Transverse colon (tissue), 4 donors: ENCODE measurements at regions not wholly inside any gene's neighbourhood (a gene's known extent, or its start where the extent isn't known, plus 50 kb on each side); places are given as distances from the start of the nearest gene placed in this dataset.

ENCODE experiments used
- DNase-seq: peaks from one replicate; pipeline ENCODE4 v3.0.0-alpha.2; 2019
- H3K27ac ChIP-seq, 4 donors: fragments of 200-600 bp; sonication (generic); 2 replicates each; pipeline ENCODE4 v1.5.1; 2016 to 2018; ENCODE audit warnings: inconsistent platforms in 4 of 4
- H3K27me3 ChIP-seq: fragments of 200-600 bp; sonication (generic); 2 replicates; pipeline ENCODE4 v1.5.1; 2017; ENCODE audit warnings: inconsistent platforms
- H3K36me3 ChIP-seq, 4 donors: fragments of 200-600 bp; sonication (generic); 2 replicates each; pipeline ENCODE4 v1.5.1; 2017 to 2019; ENCODE audit warnings: inconsistent platforms in 4 of 4
- H3K4me1 ChIP-seq, 4 donors: fragments of 200-600 bp; sonication (generic); 2 replicates each; pipeline ENCODE4 v1.5.1; 2017 to 2020; ENCODE audit warnings: inconsistent platforms in 4 of 4
- H3K4me3 ChIP-seq, 4 donors: fragments of 200-600 bp; sonication (generic); 1 replicate in 1 of 4; 2 replicates in 3 of 4; pipeline versions ENCODE4 v1.5.1 to v1.6.1; 2017 to 2019; ENCODE audit warnings: inconsistent platforms in 4 of 4
- H3K9me3 ChIP-seq, 2 donors: fragments of 200-600 bp; sonication (generic); 2 replicates each; pipeline ENCODE4 v1.5.1; 2017 to 2019; ENCODE audit warnings: inconsistent platforms in 2 of 2
- EP300 ChIP-seq: sonication (generic); formaldehyde crosslinking; IDR thresholded peaks from one replicate; pipeline ENCODE4 v1.6.1; 2017; ENCODE audit warnings: antibody characterized with exemption, low read depth
- POLR2A ChIP-seq: fragments of 450-650 bp; IDR thresholded peaks from one replicate; pipeline ENCODE4 v1.6.1; 2016; ENCODE audit warnings: antibody characterized with exemption, mild to moderate bottlenecking, moderate library complexity
- POLR2AphosphoS5 ChIP-seq, 3 donors: sonication (generic); formaldehyde crosslinking; IDR thresholded peaks; one replicate each; pipeline ENCODE4 v1.6.1; 2016; ENCODE audit warnings: antibody characterized with exemption in 3 of 3
- WGBS, 2 donors: methylation state at CpG; one replicate each; pipeline ENCODE4 v1.1.5; 2018; ENCODE audit warnings: low coverage in 1 of 2; 5-methylcytosine and 5-hydroxymethylcytosine counted together
- in situ Hi-C, 4 donors: fragments of 200-750 bp; cut with MboI; loops; one replicate each; pipeline versions ENCODE4 v1.15.0 to v1.15.1; 2017; ENCODE audit warnings: low sequenced_read_pairs in 3 of 4, low pct_ligation_motif_present in 1 of 4, low pct_unique_long_range_greater_than_20kb in 1 of 4
- intact Hi-C: fragments of 100-400 bp; cut with DNase I; formaldehyde crosslinking; loops from one replicate; pipeline ENCODE4 v1.15.1; 2023; ENCODE audit warnings: low total_unique reads
- TF ChIP-seq, protein P1 (sequence below), 5 experiments: fragments of 200-600 bp in 3 of 5; fragments of 450-650 bp in 2 of 5; sonication (generic) in 3 of 5; IDR thresholded peaks; 1 replicate in 2 of 5; 2 replicates in 3 of 5; pipeline ENCODE4 v1.5.1; 2016 to 2017; ENCODE audit warnings: antibody characterized with exemption in 5 of 5, inconsistent platforms in 3 of 5, mild to moderate bottlenecking in 2 of 5, moderate library complexity in 1 of 5

DNA sequence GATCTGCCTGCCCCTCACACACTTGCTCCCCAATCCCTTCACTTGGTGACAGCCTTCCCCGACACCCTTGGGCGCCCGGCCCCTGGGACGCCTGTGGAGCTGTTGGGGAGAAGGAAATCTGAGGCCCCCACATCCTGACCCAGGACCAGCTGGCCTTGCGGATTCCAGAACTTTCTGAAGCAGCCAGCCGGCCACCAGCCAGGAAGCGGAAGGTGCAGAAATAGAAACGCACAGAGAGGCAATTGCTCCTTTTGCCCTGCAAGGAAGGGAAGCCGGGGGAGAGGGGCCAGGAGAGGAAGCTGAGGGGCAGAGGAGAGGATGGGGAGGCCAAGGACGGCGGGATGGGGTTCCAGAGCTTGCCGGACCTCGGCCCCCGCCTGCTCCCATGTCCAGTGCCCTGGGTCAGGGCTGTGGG lies 66.7 kb upstream of the LINC01488 start:
- intact Hi-C loops (no loop called here), in situ Hi-C loops (no loop called here)
- no peak overlapping the region for H3K27ac ChIP-seq
- no peak for TF ChIP-seq POLR2A
- no peak for TF ChIP-seq EP300
- TF ChIP-seq POLR2AphosphoS5 (IDR thresholded peaks at IDR 0.05), result no peak
- TF ChIP-seq, protein P1, sequence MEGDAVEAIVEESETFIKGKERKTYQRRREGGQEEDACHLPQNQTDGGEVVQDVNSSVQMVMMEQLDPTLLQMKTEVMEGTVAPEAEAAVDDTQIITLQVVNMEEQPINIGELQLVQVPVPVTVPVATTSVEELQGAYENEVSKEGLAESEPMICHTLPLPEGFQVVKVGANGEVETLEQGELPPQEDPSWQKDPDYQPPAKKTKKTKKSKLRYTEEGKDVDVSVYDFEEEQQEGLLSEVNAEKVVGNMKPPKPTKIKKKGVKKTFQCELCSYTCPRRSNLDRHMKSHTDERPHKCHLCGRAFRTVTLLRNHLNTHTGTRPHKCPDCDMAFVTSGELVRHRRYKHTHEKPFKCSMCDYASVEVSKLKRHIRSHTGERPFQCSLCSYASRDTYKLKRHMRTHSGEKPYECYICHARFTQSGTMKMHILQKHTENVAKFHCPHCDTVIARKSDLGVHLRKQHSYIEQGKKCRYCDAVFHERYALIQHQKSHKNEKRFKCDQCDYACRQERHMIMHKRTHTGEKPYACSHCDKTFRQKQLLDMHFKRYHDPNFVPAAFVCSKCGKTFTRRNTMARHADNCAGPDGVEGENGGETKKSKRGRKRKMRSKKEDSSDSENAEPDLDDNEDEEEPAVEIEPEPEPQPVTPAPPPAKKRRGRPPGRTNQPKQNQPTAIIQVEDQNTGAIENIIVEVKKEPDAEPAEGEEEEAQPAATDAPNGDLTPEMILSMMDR (IDR thresholded peaks at IDR 0.05), result no peak
- H3K27me3 ChIP-seq, result no peaks in the 10 kb centered on the region
- no peaks in the 10 kb centered on the region for H3K4me1 ChIP-seq
- no peak overlapping the region for H3K4me3 ChIP-seq
- DNase-seq, result no peak
- H3K36me3 ChIP-seq, result no peaks in the 10 kb centered on the region
- 60 to 77% methylated on average over 4 to 13 of the region's 14 CpGs for WGBS, 2 donors
- no peaks in the 10 kb centered on the region for H3K9me3 ChIP-seq

DNA sequence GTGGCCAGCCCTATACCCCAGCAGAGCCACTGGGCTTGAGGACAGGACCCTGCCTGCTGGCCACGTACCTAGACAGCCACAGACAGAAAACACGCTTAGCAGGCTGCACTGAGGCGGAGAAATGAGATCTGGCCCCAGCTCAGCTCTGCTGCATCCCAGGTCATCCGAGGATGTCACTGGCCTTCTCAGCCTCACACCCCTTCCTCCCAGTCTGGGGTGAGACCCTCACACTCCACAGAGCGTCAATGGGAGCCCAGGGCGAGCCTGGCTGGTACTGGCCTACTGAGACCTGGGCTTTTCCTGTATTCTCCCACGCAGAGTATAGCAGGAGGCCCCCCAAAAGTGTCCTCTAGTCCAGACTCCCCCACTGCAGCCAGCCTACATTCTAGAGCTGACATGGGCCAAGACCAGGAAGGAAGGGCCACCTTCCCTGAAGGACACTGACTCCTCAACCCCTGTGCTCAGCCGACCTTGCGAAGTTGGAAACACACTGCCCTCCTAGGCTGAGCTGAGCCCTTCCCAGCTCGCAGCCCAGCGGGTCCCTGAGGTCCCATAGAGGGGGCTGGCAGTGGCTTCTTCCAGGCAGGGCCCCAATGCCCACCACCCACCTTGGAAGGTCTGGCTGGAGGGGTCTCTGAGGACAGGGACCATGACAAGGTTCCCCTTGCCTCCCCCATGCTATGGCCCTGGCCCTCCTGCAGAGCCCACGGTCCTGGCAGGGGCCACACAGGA lies 65.9 kb upstream of the LINC01488 start:
- Histone ChIP-seq H3K9me3 (no peaks in the 10 kb centered on the region), H3K36me3 (no peaks in the 10 kb centered on the region), H3K27me3 (no peaks in the 10 kb centered on the region), H3K4me3 (no peak overlapping the region), H3K4me1 (peaks cover 0 to 3% (median 0%) of the 10 kb centered on the region in 4 donors), H3K27ac (no peak overlapping the region)
- TF ChIP-seq POLR2A (no peak), EP300 (no peak), POLR2AphosphoS5 (IDR thresholded peaks at IDR 0.05) (no peak)
- TF ChIP-seq, protein P1 (IDR thresholded peaks at IDR 0.05), result no peak
- WGBS, 2 donors, result 87% methylated on average over 11 of the region's 12 CpGs; no CpG with 5 or more reads in 1 of the 2 donors
- intact Hi-C loops, result no loop called here
- no peak for DNase-seq
- in situ Hi-C loops, result no loop called here

DNA sequence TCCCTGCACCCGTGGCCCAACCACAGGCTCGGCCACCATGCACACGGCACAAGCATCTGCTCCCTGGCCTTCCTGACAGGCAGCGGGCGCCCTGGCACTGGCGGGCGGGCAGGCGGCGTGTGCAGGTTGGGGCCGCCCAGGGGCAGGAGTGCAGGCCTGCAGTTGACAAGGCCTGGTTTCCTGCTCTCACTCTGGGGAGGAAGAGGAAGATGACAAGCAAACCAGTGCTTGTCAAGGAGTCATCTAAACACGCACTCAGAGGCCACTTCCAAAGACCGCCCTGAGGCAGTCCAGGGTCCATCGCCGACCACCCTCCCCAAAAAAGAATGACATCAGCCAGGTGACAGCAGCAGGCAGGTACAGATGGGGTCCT lies 65.3 kb upstream of the LINC01488 start:
- intact Hi-C loops (no loop called here), in situ Hi-C loops (no loop called here)
- TF ChIP-seq POLR2AphosphoS5 (IDR thresholded peaks at IDR 0.05) (no peak), EP300 (no peak), POLR2A (no peak)
- TF ChIP-seq, protein P1 (IDR thresholded peaks at IDR 0.05), result no peak
- no peaks in the 10 kb centered on the region for H3K27me3 ChIP-seq
- H3K4me3 ChIP-seq, result no peak overlapping the region
- H3K4me1 ChIP-seq, result peaks cover 0 to 5% (median 0%) of the 10 kb centered on the region in 4 donors
- no peak overlapping the region for H3K27ac ChIP-seq
- DNase-seq, result no peak
- 87% methylated on average over 9 of the region's 14 CpGs; no CpG with 5 or more reads in 1 of the 2 donors for WGBS, 2 donors
- no peaks in the 10 kb centered on the region for H3K9me3 ChIP-seq
- H3K36me3 ChIP-seq, result no peaks in the 10 kb centered on the region

DNA sequence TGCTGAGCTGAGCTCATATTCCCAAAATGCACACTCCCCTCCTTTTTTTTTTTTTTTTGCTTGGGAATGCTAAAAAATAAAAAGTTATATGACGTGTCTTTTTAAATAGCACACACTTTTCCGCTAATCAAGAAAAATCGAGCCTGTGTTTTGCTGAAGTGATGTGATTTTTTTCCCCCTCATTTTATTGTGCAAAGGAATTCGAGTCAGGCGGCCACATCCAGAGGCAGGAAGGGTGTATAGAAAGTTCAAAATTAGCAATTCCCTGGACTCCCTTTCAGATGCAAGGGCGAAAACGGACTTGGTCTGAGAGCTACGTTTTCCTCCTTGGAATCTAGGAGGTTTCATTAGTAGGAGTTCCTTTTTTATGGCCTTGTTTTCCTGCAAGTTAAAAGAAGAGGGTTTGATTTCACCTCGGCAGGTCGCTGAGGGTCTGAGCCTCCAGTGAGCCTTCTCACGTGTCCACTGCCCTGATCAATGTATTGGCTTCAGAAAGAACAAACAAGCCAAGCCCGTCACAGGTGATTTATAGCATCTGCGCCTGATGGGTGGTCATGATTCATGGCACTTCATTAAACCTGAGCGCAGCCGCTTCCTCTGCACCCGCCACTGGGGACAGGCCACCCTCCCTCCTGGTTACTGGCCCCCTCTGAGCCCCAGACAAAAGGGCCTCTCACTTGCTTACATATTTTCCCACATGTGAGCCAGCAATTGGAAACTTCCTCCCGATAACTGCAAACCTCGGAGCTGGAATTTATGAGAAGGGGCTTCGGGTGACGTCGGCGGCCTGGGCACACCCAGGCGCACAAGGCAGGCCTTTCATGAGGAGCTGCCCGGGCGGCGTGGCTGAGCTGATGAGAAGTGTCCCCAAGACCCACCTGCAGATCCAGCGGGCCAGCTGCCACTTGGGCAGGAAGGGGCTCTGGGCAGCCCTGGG lies 64.4 kb upstream of the LINC01488 start:
- Histone ChIP-seq H3K36me3 (no peaks in the 10 kb centered on the region), H3K27me3 (no peaks in the 10 kb centered on the region), H3K4me3 (no peak overlapping the region), H3K27ac (no peak overlapping the region), H3K4me1 (peaks cover 0 to 5% (median 0%) of the 10 kb centered on the region in 4 donors), H3K9me3 (no peaks in the 10 kb centered on the region)
- WGBS, 2 donors, result 77 to 80% methylated on average over 19 to 27 of the region's 27 CpGs
- in situ Hi-C loops (no loop called here), intact Hi-C loops (no loop called here)
- TF ChIP-seq, protein P1 (IDR thresholded peaks at IDR 0.05), result no peak
- no peak for TF ChIP-seq POLR2AphosphoS5 (IDR thresholded peaks at IDR 0.05)
- no peak for TF ChIP-seq POLR2A
- no peak for DNase-seq
